ENCODE measurements at regions not wholly inside any gene's neighbourhood (a gene's known extent, or its start where the extent isn't known, plus 50 kb on each side); places are given as distances from the start of the nearest gene placed in this dataset.
"Not testable (repeated sequence)": the region's sequence is repeated elsewhere in the genome, so short reads cannot be mapped to it uniquely, and the experiment has no call there.

- DNase-seq, result no peak
Measured at GRCh38 chr6:141877275-141877983, 255.3 kb upstream of the GJE1 start.

DNA sequence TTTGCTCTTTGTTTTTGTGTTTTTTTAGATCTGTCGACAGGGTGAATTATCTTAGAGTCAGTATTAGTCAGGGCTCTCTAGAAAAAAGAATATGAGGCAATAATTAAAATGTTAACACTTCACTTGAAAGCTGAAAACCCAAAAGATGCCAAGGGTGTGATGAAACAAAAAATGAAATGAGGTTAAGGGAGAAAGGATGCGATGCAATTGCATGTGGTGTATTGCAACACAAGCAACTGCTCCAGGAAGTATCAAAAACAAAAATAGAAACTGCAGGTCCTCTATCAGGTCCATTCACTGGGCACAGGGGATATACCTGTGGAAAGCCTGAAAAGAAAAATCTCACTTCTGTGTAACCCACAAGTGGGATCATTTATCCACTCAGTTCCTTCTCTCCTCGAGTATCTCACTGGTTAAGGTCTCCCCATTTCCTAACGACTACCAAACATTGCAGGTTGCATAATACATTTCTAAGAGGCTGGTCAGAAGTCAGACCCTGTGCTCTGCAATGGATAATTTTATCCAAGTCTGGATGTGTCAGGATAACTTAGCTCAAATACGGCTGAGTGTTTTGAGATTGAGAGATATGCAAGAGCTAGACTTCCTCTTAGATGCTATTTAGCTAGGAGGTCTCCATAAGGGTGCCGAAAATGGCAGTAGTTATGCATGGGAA, 257.7 kb upstream of the GJE1 start:
- DNase-seq, result no peak

GRCh38 chr6:141869509-141869908, 263.2 kb upstream of the GJE1 start:
- not testable (repeated sequence) for DNase-seq

DNA sequence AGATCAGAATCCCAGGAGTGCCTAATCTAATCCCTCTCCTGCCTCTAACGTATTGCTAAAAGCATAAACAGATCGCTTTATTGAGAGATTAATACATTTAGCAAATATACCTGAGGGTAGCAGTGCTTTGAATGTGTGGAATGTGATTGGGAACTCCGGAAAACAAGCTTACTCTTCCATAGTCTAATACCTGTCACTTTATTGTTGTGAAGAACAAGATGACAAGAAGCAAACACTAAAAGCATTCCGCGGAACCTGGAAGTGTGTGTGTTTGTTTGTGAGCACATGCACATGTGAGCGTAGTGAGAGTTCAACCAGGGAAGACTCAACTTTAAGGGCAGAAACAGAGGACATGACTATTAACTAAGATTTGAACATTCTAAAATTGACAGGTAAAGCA, 265.0 kb upstream of the GJE1 start:
- DNase-seq, result no peak

DNA sequence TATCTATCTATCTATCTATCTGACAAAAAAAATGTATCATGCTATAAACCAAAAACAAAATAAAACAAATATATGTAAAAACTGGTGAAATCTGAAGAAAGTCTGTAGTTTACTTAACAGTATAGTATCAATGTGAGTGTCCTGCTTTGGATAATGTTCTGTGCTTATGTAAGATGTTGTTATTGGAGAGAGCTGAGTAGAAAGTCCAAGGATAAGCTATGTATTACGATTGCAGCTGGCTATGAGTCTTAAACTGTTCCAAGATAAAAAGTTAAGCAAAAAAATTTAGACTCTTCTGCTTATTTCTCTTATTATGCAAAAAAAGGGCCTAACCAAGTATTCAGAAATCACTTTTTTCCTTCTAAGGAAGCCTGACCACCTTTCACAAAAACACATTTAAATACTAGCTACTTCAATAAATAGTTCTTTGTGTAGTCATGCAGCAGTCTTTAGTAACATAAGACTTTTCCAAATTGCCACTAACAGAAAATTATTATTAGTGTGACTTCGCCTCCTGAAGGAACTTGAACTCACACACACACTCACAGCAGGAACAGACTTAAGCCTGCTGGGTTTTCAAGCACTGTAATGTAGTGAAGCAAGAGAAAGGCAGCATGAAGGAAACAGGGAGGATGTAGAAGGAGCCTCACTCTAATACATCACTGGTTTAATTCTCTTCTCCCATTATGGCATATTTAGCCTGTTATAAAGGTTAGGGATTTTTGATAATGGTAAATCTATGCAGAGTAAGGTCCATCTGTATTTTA, 265.8 kb upstream of the GJE1 start:
- DNase-seq, result no peak

DNA sequence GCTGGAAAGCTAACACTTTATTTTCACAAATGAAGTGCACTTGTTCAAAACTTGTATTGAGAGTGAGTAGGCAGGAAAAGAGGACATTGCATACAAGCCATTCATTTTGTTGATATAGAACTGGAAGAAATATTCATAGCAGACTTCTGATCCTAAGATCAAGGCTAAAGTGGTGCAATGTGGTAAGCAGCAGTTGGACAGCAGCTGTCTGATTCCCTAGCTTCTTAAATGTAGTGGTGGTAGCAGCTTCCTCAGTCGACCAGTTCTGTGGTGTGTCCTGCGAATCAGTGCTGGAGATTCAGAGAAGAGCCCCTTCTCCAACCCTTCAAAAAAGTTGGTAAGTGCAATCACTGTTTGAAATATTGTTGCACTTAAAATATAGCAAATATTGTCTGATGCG, 281.7 kb upstream of the GJE1 start:
- DNase-seq, result no peak

DNA sequence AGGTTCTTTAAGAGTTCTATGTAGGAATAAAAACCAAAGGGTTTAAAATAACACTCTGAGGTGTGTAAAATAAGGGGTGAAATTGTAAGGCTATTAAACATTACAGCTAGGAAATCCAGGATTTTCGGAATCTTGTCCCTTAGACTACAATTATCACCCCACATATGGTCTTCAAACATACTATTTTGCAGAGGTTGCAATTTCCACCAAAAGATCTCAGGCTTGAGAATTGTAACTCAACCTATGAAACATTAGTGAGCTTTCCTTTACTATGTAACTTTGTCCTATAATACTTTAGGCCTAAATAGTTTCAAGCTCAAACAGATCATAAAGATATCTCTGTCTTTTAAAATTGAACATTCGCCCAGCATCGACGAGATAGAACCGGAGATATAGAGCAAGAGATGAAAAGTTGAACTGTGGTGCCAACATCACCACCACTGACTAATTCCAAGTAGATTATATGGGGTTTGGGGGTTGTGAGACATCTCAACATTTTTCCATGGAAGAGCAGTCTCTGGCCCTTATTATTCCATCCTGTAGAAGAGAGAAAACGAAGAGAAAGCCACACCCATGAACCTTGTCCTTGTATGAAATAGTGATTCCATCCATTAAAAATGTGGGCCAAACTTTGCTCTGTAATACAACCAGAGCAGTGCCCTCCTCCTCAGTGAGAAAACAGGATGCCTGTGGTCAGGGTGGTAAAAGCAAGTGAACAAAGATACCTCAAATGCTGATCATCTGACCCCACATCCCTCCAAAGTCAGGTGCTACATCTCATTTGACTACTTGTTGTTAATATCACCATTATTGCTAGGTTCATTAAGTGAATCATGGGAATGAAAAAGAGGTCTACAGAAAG, 284.5 kb upstream of the GJE1 start:
- DNase-seq, result no peak

- no peak for DNase-seq
Measured at GRCh38 chr6:141846639-141847038, 286.1 kb upstream of the GJE1 start.

GRCh38 chr6:141843178-141843834, 289.4 kb upstream of the GJE1 start:
- no peak for DNase-seq

DNA sequence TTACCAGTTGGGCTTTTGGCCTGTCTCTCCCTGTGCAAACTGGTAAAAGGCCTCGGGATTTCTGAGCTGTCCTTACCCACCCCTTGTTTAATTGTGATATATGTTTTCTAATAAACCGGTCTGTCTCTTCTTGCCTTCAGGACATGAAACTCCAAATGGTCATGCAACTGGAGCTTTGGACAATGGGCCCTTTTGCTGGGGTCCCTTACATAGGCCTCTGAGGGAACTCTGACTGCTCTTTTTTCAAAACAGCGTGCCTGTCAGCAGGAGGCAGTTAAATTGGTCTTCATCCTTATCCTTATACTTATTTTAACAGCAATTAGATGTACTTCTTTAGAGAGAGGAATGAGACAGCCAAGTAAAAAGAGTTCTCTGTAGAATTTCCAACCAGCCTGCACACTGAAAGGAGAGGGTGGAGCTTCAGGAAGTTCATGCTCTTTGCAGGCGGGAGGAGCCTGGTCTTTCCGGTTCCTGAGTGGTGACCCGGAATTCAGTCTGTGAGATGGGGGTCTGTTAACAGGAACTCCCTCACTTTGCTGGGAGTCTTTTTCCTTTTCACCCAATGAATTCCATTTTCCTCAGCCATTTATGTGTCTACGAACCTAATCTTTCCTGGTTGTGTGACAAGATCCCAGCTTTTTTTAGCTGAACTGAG, 299.6 kb upstream of the GJE1 start:
- DNase-seq, result no peak

DNA sequence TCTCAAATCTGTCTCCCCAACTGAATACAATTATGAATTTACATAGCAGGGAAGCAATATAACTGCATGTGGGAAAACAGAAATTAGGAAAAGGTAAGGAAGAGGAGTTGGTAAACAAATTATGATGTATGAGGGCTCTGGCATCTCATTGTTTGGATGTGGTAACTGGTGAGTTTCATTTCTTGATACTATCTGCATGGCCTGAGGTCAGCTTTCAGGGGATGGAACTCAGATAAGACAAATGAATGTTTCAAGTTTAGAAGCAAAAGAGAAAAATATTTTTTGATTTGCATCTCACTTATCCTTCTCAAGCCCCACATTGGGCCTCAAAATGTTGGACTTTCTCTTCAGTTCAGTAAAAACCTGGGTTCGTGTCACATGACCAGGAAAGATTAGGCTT, 302.2 kb upstream of the GJE1 start:
- no peak for DNase-seq

- DNase-seq, result no peak
Measured at GRCh38 chr6:141829566-141830360, 303.0 kb upstream of the GJE1 start.

DNA sequence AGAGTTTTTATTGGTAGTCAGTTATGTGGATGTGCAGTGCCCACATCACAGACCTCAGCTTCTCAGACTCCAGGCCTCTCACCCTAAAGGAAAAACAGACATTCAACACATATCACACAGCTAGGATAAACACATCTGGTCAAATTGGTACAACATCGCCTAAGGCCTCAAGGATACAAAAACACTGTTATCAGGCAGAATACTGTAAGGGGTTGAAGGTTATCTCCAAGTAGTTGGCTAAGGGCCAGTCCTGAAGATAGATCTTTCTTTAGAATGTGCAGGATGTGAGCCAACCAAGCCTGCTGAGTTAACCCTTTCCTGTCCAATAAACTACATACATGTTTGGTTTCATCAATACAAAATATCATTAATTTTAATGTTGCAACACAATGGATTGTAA, 308.4 kb upstream of the GJE1 start:
- no peak for DNase-seq

DNA sequence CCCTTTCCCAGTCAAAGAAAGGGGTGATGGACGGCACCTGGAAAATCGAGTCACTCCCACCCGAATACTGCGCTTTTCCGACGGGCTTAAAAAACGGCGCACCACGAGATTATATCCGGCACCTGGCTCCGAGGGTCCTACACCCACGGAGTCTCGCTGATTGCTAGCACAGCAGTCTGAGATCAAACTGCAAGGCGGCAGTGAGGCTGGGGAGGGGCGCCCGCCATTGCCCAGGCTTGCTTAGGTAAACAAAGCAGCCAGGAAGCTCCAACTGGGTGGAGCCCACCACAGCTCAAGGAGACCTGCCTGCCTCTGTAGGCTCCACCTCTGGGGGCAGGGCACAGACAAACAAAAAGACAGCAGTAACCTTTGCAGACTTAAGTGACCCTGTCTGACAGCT, 317.7 kb upstream of the GJE1 start:
- not testable (repeated sequence) for DNase-seq

- DNase-seq, result no peak
Measured at GRCh38 chr6:141809901-141810300, 322.8 kb upstream of the GJE1 start.

DNA sequence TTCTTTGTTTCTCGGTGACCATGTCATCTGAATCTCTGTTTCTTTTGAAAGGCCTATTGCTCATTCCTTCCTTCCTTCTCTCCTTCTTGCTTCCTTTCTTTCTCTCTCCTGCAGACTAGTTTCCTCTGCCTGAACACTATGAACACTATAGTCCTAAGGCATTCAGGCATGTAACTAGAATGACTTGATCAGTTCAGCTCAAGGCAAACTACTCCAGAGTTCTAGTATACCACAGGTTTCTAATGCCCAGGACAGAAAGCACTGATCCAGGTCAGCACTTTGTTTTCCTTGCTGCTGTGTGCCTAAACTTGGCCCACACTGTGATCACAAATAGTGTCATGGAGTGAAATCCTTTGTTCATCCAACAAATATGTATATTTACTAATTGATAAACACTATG, 324.1 kb upstream of the GJE1 start:
- no peak for DNase-seq

GRCh38 chr6:141800973-141801372, 331.8 kb upstream of the GJE1 start:
- not testable (repeated sequence) for DNase-seq

DNA sequence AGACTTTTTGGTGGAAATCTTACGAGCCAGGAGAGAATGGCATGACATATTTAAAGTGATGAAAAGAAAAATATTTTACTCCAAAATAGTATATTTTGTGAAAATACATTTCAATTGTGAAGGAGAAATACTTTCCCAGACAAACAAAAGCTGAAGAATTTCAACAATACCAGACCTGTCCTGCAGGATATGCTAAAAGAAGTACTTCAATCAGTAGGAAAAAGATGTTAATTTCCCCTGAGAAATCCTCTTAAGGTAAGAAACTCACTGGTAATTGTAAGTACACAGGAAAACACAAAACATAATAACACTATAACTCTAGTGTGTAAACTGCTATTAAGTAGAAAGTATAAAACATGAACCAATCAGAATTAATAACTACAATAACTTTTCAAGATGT, 341.8 kb upstream of the GJE1 start:
- no peak for DNase-seq

DNA sequence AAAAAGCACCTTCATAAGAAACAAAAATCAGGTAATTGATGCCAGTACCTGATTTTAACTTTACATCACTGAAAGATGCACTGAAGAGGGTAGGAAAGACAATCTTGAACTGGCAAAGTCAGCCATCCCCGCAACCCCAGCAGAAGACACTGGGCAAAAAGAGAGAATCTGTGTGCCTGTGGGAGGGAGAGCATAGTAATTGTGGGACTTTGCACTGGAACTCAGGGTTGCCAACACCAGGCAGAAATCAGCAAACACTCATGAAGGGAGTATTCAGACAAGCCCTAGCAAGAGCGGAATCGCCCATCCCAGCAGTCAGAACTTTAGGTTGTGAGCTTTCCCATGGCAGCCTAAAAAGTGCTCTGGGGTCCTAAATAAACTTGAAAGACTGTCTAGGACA, 344.6 kb upstream of the GJE1 start:
- DNase-seq, result no peak

GRCh38 chr6:141783585-141783984, 349.1 kb upstream of the GJE1 start:
- DNase-seq, result no peak

DNA sequence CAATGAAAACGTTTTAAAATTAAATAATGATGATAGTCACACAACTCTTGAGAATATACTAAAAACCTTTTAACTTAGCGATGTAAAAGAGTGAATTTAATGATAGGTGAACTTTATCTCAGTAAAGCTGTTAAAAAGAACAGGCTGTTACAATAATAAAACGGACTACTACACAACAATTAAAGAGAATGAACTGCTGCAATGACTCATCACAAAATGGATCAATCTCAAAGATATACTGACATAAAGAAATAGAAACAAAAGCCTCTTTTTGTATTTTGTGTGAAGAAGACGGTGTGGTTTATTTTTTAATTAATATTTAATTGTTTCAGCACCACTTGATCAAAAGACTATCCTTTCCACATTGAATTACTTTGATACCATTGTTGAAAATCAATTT, 352.4 kb upstream of the GJE1 start:
- no peak for DNase-seq

Measured in NCI-H510A treated with DMSO at 0.1 percent for 48 hours (cell line).